ENCODE measurements at regions not wholly inside any gene's neighbourhood (a gene's known extent, or its start where the extent isn't known, plus 50 kb on each side); places are given as distances from the start of the nearest gene placed in this dataset.

GRCh38 chr13:22744688-22745452 is 435.9 kb upstream of the SGCG start:
- Mint-ChIP-seq H3K27ac (no peak overlapping the region), H3K36me3 (ENCODE audit: low read depth) (no peaks in the 10 kb centered on the region), H3K27me3 (ENCODE audit: low read depth, poor library complexity) (peaks cover 2% of the 10 kb centered on the region), H3K9me3 (peaks cover 16% of the 10 kb centered on the region), H3K4me3 (no peak overlapping the region), H3K4me1 (no peaks in the 10 kb centered on the region)
- DNase-seq = no peak
- no peak for TF ChIP-seq CTCF (IDR thresholded peaks at IDR 0.05)

- no peak for TF ChIP-seq CTCF (IDR thresholded peaks at IDR 0.05)
- Mint-ChIP-seq H3K4me1 (no peaks in the 10 kb centered on the region), H3K9me3 (peaks cover 32% of the 10 kb centered on the region), H3K4me3 (no peak overlapping the region), H3K36me3 (ENCODE audit: low read depth) (peaks cover 21% of the 10 kb centered on the region), H3K27me3 (ENCODE audit: low read depth, poor library complexity) (peaks cover 5% of the 10 kb centered on the region), H3K27ac (no peak overlapping the region)
- no peak for DNase-seq
Observed at GRCh38 chr13:22748866-22749577, 431.8 kb upstream of the SGCG start.

GRCh38 chr13:22749626-22750025 is 431.2 kb upstream of the SGCG start:
- no peak for TF ChIP-seq CTCF (IDR thresholded peaks at IDR 0.05)
- Mint-ChIP-seq H3K36me3 (ENCODE audit: low read depth) (peaks cover 25% of the 10 kb centered on the region), H3K4me1 (no peaks in the 10 kb centered on the region), H3K27me3 (ENCODE audit: low read depth, poor library complexity) (peaks cover 5% of the 10 kb centered on the region), H3K4me3 (no peak overlapping the region), H3K27ac (no peak overlapping the region), H3K9me3 (peaks cover 38% of the 10 kb centered on the region)
- DNase-seq = no peak

- H3K27ac Mint-ChIP-seq = no peak overlapping the region
- no peak for DNase-seq
Observed at GRCh38 chr13:22757530-22758120, 423.2 kb upstream of the SGCG start.

GRCh38 chr13:22758245-22758644 is 422.5 kb upstream of the SGCG start:
- no peak overlapping the region for H3K4me3 Mint-ChIP-seq
- TF ChIP-seq CTCF (IDR thresholded peaks at IDR 0.05) = no peak
- H3K36me3 Mint-ChIP-seq (ENCODE audit: low read depth) = peaks cover 11% of the 10 kb centered on the region
- H3K27me3 Mint-ChIP-seq (ENCODE audit: low read depth, poor library complexity) = no peaks in the 10 kb centered on the region
- peaks cover 18% of the 10 kb centered on the region for H3K9me3 Mint-ChIP-seq
- no peak overlapping the region for H3K27ac Mint-ChIP-seq
- DNase-seq = no peak
- H3K4me1 Mint-ChIP-seq = no peaks in the 10 kb centered on the region

More at GRCh38 chr13:22757530-22758120, 423.2 kb upstream of the SGCG start:
- H3K4me3 Mint-ChIP-seq = no peak overlapping the region
- peaks cover 17% of the 10 kb centered on the region for H3K36me3 Mint-ChIP-seq (ENCODE audit: low read depth)
- H3K9me3 Mint-ChIP-seq = peaks cover 24% of the 10 kb centered on the region
- H3K4me1 Mint-ChIP-seq = no peaks in the 10 kb centered on the region
- peak; percentile 65 for TF ChIP-seq CTCF (IDR thresholded peaks at IDR 0.05)
- no peaks in the 10 kb centered on the region for H3K27me3 Mint-ChIP-seq (ENCODE audit: low read depth, poor library complexity)
